NCI-H1092 (cell line): ENCODE measurements at regions not wholly inside any gene's neighbourhood (a gene's known extent, or its start where the extent isn't known, plus 50 kb on each side); places are given as distances from the start of the nearest gene placed in this dataset.

Experiments
- DNase-seq: peaks from one replicate; lab custom pipeline; 2025; lab: John Stamatoyannopoulos, UW

DNA sequence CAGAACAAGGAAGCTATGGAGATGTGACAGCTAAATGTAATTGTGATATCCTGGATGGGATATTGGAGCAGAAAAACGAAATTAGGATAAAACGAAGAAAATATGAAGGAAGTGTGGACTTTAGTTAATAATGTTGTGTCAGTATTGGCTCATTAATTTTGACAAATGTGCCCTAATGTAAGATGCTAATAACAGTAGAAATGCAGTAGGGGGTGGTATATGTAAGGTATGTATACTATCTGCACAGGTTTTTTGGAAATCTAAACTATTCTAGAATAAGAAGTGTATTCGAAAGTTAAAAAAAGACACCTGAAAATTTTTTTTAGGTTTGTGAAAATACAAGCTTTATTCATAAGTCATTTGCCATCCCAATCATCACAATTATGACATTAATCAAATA is 421.4 kb upstream of the B3GALT2 start:
- no peak for DNase-seq

DNA sequence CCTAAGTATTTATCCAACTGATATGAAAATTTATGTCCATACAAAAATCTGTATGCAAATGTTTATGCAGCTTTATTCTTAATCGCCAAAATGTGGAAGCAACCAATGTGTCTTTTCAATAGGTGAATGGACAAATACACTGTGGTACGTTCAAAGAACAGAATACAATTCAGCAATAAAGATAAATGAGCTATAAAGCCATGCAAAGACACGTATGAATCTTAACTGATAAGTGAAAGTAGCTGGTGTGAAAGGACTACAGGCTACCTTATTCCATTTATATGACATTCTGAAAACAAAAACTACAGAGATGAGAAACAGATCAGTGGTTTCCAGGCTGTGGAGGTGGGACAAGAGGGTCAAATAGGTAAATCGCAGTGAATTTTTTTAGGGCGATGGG is 419.6 kb upstream of the B3GALT2 start:
- no peak for DNase-seq

DNA sequence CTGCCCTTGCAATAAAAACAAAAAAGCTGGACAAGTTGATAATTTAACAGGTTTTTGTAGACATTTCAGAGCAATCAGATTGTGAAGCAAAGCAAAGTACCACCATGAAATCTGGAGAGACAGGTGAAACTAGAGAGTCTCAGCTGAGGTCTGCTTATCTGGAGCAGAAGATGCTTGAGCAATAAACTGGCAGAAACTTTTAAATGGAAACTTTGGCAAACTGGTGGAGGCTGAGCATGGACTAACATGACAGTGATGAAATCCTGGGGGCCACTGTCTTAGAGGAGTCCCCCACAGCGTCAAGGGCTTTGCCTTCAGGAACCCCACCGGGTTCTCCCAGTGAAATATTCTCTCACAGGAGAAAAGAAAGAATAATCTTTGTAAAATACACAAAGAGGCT is 416.3 kb upstream of the B3GALT2 start:
- no peak for DNase-seq

DNA sequence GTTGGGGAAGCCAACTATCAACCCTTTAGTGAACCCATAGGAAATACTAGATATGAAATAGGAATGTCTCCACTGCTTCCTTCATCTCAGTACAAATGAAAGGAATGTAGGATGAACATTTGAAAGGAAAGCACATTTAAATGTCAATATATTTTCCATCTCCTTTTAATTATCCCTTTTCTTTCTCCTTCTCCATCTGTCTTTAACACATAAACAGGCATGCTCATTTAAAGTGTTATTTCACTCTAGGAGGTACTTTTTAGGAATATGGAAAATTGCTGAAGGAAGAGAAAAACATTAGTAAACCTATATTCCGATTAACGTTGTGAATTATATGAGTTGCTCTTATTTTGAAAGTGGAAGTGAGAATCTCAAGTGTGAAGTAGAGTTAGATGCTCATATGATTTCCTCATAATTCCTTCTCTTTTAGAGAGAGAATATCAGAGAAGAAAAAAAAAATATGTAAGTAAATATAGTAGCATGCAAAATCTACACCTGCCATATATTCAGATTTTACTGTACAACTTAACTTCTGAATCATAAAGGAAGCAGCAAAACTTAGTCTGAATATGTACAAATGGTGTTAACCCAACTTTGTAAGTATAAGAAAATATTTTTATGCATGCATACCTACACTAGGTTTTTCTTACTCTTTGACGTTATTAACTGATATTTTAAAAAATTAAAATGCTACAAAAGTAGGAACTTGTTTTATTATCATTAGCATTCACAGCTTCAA is 406.9 kb upstream of the B3GALT2 start:
- DNase-seq: no peak

DNA sequence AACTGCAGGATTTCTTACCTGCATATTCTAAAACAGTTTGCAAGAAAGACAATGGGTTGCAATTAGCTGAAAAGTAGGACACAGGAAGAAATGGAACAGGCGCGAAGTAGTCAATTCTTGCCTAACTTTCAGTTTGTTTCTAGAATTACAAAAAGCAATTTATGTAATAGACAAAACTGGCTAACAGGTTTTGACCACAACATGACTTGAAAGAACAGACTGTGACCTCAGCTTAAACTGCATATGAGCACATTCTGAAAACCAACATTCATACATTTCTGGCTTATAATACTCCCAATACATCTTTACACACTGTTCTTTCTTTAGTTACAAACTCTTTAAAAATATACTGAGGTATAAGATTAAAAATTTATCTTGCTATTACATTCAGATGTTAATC is 405.9 kb upstream of the B3GALT2 start:
- no peak for DNase-seq

DNA sequence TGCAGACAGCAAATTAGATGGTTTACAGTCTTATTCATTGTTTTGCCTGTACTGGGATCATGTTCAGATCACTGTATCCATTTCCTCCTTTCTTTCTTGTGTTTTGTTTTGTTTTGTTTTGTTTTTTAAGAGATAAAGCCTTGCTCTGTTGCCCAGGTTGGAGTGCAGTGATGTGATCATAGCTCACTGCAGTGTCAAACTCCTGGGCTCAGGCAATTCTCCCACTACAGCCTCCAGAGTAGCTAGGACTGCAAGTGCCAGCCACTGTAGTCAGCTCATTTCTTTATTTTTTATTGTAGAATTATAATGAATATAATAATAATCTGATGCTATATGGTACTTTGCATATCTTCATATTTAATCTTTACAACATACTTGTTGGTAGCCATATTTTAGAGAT is 403.7 kb upstream of the B3GALT2 start:
- DNase-seq: no peak

DNA sequence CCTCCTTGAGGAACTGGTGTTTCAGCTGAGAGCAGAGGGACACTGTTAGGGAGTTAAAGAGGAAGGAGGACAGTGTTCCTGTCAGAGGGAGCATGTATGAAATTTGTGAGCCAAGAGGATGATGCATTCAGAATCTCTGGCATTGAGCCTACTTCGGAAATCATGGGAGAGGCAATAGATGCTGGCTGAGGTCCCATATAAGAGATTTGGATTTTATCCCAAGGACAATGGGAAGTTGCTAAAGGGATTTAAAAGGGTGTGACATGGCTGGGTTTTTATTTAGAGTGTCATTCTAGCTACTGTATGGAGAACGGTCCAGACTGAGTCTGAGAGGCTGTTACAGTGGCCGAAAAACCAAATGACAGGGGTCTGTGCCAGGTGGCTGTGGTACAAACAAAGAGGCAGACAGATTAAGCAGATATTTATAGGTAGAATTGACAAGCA is 403.2 kb upstream of the B3GALT2 start:
- DNase-seq: peak; percentile 77

DNA sequence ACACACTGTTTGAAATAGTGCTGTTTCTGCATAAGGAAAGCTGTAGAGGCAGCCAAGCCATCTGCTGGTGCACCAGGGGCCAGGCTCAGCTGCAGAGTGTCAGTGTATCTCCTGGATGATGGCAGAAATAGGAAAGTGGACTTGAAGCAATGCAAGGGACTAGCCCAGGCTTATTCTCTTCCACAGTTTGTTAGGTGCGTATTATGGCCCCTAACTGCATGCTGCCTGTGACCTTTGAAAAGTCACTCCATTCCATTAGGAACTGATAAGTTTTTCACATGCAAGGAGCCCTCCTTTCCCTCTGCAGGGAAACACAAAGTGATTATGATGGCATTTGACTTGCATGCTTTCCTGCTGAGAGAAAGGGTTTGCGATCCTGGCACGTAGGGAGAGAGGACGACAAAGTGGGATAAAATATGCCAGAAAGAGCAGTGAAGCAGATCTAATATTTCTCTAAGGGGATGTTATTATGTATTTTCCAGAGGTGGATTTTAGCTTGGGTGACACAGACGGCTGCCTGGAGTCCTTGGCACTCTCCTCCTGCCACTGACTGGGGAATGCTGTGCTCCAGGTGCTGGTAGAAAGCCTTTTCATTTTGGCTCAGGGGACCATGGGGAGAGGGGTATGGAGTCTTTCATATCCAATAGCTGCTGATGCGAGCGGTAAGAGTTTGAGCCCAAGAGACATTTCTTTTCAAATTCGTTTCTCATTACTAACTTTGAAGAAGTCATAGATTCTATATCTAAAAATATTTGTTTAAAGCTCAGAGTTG is 402.1 kb upstream of the B3GALT2 start:
- DNase-seq: peak; percentile 8

DNA sequence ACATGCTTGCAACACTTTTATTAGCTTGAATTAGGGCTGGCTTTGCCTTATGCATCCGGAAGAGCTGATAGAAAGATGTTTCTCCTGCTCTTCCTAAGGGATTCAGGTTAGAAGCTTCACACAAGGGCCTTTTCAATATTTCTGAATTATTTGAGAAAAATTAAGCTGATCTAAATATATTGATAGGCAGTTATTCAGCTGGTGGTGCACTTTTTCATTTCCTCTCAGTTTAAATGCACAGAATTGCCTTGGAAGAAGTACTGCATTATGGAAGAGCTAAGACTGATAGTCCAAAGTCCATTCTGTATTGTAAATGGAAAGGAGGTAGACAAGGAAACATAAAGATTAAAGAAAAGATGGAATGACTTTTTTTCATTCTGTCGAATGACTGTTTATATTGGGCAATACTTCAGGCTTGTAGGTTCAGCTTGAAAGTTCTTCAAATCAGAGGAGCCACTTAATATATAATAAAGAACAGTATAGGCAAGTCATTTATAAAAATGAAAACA is 398.4 kb upstream of the B3GALT2 start:
- DNase-seq: no peak

DNA sequence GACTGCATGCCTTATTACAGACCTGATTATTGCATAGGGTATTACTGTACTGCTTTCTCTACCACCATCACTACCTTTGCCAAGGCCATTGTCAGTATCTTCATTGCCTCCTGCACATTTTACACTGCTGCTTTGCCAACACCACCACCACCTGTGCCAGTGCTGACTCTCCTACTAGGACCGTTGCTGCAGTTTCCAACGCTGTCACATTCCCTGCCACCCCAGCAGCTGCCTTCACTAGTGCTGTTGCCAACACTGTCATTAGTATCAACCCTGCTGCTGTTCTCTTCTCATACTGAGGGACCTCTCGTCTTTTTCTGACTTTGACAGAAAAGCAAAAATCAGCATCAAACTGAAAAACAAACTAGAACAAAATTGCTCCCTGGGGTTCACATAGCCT is 394.9 kb upstream of the B3GALT2 start:
- DNase-seq: no peak

DNA sequence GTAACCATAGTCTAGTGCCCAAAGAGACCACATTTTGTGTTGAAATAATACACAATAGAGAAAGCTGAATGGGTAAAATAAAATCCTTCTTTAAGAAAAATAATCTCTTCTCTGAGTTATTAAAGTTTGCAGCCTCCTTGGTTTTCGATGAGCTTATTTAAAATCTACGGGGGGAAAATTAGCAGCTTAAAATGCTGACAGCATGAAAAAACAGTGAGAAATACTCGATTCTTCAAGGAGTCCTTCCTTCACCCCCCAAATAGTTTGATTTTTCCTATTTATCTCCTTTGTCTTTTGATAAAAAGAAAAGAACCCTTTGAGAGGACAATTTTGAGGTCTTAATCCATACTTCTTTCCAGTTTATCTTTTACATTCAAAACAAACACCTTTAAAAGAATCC is 394.0 kb upstream of the B3GALT2 start:
- no peak for DNase-seq

DNA sequence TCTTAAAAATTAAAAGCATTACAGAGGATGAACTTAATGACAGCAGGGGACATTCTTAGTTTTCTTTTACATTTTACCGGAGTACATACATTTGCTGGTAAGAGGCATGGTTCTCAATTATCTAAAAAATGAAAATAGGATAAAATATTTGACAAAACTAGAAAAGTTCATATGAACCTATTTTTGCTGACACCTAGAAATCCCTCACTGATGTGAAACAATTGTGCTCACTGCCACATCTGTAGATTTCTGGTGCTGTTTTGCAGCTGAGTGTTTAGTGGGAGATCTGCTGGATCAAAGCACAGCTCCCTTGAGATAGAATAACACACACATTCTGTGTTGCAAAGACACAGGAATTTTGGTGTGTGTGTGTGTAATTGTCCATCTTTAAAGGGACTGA is 392.9 kb upstream of the B3GALT2 start:
- DNase-seq: no peak

DNA sequence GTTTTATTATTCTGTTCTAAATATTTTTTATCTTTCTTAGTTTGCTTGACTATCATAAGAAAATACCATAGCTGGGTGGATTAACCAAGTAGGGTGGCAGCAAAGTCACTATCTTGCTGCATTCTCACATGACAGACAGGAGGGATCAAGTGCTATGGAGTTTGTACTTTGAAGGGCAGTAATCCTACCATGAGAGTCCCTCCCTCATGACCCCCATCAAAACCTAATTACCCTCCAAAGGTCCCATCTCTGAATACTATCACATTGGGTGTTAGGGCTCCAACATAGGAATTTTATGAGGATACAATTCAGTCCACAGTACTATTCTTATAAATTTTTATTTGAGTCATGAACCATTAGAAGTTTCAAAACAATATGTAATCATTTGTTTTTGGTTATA is 388.5 kb upstream of the B3GALT2 start:
- no peak for DNase-seq

DNA sequence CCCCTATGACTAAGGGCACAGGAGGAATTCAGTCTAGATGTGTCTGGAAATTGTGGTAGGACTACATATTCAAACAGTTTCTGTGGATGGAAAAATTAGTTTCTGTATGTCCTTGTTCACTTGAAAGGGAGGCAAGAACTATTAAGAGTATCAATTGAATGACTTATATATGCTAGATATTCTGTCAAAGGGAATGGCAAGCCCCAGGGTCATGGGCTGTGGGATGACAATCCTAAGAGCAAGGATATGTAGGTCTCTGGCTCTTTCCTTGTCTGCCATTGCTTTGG is 383.5 kb upstream of the B3GALT2 start:
- DNase-seq: no peak

DNA sequence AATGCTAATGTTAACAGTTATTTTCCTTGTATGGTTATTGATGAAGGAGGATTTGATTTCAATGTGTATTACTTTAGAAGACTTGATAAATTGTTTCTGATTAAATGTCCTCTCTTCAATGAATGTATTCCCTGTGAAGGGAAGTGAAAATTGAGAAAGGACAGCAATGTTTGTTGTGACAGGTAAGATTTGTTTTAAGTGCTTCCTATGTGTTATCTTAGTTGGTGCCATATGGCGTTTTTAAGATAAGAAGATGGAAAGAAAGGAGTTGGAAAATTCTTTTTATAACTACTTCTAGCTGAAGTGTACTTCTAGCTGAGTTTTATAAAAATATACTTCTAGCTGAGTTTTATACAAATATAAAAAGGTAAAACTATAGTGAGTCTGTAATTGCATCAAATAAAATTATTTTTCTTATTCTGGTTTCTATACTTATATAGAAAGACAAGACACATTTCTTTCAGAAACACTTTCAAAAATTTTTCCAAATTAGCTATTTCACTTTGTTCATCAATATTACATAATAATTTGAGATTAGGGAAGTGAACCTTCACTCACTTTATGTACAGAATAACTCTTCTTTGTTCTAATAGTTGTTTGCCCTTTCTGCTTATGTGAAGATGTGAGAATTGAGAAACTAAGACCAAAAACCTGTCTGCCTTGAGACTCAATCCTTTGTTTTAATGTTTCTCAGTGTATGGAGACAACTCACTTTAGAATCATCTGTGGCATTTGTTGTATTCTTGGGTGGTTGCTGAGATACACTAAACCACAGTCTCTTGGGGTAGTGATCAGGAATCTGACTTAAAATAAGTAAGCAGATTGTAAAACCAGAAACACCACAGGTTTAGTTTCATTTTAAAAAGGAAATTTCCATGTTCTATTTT is 382.9 kb upstream of the B3GALT2 start:
- DNase-seq: no peak

DNA sequence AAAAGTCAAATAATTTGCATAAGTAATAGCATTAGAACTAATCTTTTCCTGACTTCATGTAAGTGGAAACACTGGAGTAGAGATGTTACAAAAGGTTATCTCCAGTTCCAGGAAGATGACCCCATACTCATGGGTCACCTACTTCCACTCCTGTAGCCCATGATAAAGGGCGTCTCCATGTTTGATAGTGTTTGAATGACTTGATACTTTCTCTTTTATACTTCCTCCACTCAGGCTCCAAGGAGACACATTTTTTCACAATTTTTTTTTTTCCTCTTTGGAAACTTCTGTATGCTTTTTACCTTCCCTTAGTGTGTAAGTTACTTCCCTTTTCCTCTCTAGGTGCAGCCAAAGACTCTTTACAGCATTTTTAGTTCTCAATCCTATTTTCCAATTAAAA is 382.1 kb upstream of the B3GALT2 start:
- no peak for DNase-seq

DNA sequence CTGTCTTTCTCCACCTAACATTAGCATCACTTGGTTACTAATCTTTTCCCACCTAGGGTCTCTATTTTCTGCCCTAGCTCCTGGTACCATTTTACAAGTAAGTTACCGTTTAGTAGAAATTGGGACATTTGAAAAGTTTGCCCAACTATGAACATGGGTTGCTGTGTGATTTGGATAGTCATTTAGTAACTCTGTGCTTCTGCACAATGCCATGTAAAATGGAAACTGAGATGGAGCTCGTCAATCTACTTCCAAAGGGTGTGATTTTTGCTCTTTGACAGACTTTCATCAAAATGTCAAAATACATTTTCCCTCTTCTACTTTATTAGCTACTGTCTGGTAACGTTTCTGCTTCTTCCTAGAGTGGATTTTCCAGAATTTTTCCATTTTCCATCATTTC is 381.5 kb upstream of the B3GALT2 start:
- no peak for DNase-seq

DNA sequence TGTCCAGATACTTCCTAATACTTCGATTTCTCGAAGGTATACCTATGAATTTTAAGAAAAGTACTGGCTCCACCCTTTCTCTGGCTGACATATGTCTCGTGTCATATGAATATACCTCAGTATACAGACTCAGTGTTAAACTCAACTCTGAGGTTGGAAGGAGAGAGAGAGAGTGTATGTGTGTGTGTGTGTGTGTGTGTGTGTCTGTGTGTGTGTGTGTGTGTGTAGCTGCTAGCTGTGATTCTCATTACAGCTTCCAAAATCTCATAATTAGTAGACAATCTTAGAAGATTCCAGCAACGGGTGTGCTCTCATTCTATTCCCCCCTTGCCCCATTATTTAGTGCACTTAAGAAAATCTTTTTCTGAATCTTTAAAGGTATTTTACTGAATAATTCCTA is 380.3 kb upstream of the B3GALT2 start:
- no peak for DNase-seq

DNA sequence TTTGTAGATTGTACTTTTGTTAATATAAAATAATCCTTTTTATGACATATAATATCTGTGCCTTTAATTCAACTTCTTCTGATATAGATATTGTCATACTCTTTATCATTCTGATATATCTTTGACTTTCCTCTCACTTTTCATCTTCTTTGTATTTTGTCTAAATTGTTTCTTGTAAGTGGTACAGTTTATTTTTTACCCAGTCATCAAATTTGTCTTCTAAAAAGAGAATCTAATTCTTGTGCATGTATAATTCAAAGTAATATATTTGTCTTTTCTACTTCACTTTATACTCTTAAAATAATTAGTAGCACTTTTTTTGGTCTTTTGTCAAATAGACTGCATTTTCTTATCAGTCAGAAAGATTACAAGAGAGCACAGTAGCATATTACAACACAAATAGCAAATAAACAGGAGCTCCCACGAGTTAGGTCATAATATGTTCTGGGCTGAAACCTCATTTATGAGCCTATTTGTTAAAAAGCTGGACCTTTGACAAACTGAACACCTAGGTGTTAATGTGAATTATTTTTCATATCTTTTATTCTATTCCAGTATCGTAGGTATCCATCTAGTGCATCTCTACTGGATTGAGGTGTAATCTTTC is 379.7 kb upstream of the B3GALT2 start:
- no peak for DNase-seq

DNA sequence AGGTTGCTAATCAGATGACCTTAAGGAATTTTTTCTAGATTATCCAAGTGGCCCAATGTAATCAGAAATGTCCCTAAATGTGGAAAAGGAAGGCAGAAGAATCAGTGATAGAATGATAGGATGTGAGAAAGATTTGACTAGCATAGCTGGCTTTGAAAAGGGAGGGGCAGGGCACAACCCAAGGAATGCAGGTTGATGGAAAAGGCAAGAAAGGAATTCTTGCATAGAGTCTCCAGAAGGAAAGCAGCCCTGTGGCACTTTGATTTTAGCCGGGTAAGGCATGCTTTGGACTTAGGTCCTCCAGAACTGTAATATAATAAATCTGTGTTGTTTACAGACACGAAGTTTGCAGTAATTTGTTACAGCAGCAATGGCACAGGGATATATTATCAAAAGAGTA is 375.7 kb upstream of the B3GALT2 start:
- DNase-seq: no peak

DNA sequence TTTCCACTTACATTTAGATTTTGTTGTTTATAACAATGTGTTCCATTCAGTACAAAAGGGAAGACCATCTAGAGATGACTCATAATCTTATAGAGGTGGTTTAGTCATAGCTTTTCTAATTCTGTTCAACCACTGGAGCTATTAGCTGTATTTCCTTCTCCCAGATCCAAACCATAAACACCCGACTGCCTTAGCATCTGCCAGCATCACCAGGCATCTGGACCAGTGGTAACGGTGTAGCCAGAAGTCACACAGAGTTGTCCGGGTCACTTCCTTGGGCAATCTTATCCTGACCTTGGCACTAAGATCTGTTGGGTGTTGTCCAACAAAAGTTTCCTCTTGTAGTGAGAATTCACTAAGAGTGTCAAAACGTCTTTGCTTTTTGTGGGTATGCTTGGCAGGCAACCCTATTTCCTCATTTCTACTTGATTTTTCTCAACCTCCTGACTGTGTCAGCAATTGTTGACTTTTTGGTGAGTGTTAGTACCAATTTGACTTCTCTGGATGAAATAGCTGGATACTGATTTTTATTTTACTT is 372.1 kb upstream of the B3GALT2 start:
- DNase-seq: no peak
